ENCODE measurements at regions not wholly inside any gene's neighbourhood (a gene's known extent, or its start where the extent isn't known, plus 50 kb on each side); places are given as distances from the start of the nearest gene placed in this dataset.

GRCh38 chrX:9273744-9274143 is 191.1 kb upstream of the TBL1X start:
- ATAC-seq: no peak
- TF ChIP-seq ZC3H10 (CRISPR knock-in tag; IDR thresholded peaks at IDR 0.05) (no peak), TSHZ2 (CRISPR knock-in tag; IDR thresholded peaks at IDR 0.05) (no peak), RARB (CRISPR knock-in tag; IDR thresholded peaks at IDR 0.05) (no peak), POU6F1 (CRISPR knock-in tag; IDR thresholded peaks at IDR 0.05; ENCODE audit: borderline replicate concordance, low read depth) (no peak), SNAI2 (CRISPR knock-in tag; IDR thresholded peaks at IDR 0.05) (no peak), ARNTL (CRISPR knock-in tag; IDR thresholded peaks at IDR 0.05; ENCODE audit: borderline replicate concordance, low read depth) (no peak), TOX (CRISPR knock-in tag; IDR thresholded peaks at IDR 0.05; ENCODE audit: borderline replicate concordance) (no peak), ZNF70 (CRISPR knock-in tag; IDR thresholded peaks at IDR 0.05) (no peak), CSDC2 (CRISPR knock-in tag; IDR thresholded peaks at IDR 0.05) (no peak), ZFP3 (CRISPR knock-in tag; IDR thresholded peaks at IDR 0.05) (no peak), ZNF565 (CRISPR knock-in tag; conservative IDR thresholded peaks at IDR 0.05; ENCODE audit: low read depth) (no peak), ISL1 (CRISPR knock-in tag; IDR thresholded peaks at IDR 0.05) (no peak), ESRRG (CRISPR knock-in tag; IDR thresholded peaks at IDR 0.05) (no peak), ZFP30 (CRISPR knock-in tag; IDR thresholded peaks at IDR 0.05) (no peak), GLIS3 (CRISPR knock-in tag; IDR thresholded peaks at IDR 0.05) (no peak), BACH2 (CRISPR knock-in tag; IDR thresholded peaks at IDR 0.05; ENCODE audit: borderline replicate concordance) (no peak)
- TF ChIP-seq, protein P1, sequence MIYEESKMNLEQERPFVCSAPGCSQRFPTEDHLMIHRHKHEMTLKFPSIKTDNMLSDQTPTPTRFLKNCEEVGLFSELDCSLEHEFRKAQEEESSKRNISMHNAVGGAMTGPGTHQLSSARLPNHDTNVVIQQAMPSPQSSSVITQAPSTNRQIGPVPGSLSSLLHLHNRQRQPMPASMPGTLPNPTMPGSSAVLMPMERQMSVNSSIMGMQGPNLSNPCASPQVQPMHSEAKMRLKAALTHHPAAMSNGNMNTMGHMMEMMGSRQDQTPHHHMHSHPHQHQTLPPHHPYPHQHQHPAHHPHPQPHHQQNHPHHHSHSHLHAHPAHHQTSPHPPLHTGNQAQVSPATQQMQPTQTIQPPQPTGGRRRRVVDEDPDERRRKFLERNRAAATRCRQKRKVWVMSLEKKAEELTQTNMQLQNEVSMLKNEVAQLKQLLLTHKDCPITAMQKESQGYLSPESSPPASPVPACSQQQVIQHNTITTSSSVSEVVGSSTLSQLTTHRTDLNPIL (CRISPR knock-in tag; IDR thresholded peaks at IDR 0.05; ENCODE audit: low read depth): no peak
- TF ChIP-seq, protein P2, sequence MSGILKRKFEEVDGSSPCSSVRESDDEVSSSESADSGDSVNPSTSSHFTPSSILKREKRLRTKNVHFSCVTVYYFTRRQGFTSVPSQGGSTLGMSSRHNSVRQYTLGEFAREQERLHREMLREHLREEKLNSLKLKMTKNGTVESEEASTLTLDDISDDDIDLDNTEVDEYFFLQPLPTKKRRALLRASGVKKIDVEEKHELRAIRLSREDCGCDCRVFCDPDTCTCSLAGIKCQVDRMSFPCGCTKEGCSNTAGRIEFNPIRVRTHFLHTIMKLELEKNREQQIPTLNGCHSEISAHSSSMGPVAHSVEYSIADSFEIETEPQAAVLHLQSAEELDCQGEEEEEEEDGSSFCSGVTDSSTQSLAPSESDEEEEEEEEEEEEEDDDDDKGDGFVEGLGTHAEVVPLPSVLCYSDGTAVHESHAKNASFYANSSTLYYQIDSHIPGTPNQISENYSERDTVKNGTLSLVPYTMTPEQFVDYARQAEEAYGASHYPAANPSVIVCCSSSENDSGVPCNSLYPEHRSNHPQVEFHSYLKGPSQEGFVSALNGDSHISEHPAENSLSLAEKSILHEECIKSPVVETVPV (CRISPR knock-in tag; IDR thresholded peaks at IDR 0.05): no peak
- TF ChIP-seq, protein P3, sequence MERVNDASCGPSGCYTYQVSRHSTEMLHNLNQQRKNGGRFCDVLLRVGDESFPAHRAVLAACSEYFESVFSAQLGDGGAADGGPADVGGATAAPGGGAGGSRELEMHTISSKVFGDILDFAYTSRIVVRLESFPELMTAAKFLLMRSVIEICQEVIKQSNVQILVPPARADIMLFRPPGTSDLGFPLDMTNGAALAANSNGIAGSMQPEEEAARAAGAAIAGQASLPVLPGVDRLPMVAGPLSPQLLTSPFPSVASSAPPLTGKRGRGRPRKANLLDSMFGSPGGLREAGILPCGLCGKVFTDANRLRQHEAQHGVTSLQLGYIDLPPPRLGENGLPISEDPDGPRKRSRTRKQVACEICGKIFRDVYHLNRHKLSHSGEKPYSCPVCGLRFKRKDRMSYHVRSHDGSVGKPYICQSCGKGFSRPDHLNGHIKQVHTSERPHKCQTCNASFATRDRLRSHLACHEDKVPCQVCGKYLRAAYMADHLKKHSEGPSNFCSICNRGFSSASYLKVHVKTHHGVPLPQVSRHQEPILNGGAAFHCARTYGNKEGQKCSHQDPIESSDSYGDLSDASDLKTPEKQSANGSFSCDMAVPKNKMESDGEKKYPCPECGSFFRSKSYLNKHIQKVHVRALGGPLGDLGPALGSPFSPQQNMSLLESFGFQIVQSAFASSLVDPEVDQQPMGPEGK (CRISPR knock-in tag; IDR thresholded peaks at IDR 0.05; ENCODE audit: borderline replicate concordance): no peak

DNA sequence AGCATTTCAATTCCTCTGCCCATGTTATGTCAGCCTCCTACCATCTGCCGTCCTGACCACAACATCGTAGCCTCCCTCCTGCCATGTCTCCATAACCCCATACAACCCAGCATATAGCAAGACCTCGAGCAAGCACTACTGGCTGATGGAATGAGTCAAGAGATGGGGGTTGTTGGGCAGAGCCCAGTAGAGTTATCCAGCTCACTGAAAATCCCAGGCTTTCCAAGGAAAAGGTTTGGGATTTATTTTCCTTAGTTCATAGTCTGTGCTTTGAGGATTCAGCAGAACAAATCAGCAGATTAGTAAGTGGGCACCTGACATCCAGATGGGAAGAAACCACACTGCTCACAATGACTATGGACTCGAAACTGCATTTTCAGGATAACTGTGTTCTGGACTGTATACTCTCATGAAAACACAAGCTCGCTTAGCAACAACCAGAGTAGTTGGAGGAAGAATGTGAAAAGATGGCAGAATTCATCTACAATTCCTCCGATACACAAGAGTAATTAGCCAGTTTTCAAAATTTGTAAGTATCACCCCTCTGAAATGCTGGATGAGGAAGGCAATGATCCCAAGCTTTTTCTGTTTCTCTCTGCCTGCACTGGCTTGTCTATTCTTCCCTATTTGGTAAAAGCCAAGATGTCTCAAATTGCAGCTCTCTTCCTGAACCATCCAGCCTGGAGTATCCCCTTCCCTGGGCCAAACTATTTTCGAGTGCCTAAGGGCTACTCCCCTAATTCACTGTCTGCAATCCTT is 186.2 kb upstream of the TBL1X start:
- TF ChIP-seq, protein P2 (CRISPR knock-in tag; IDR thresholded peaks at IDR 0.05): no peak
- TF ChIP-seq, protein P1 (CRISPR knock-in tag; IDR thresholded peaks at IDR 0.05; ENCODE audit: low read depth): no peak
- TF ChIP-seq ISL1 (CRISPR knock-in tag; IDR thresholded peaks at IDR 0.05): no peak
- TF ChIP-seq CSDC2 (CRISPR knock-in tag; IDR thresholded peaks at IDR 0.05): no peak
- TF ChIP-seq RARB (CRISPR knock-in tag; IDR thresholded peaks at IDR 0.05): no peak
- TF ChIP-seq ARNTL (CRISPR knock-in tag; IDR thresholded peaks at IDR 0.05; ENCODE audit: borderline replicate concordance, low read depth): no peak
- TF ChIP-seq ZC3H10 (CRISPR knock-in tag; IDR thresholded peaks at IDR 0.05): no peak
- no peak for ATAC-seq
